ENCODE measurements at regions not wholly inside any gene's neighbourhood (a gene's known extent, or its start where the extent isn't known, plus 50 kb on each side); places are given as distances from the start of the nearest gene placed in this dataset.

DNA sequence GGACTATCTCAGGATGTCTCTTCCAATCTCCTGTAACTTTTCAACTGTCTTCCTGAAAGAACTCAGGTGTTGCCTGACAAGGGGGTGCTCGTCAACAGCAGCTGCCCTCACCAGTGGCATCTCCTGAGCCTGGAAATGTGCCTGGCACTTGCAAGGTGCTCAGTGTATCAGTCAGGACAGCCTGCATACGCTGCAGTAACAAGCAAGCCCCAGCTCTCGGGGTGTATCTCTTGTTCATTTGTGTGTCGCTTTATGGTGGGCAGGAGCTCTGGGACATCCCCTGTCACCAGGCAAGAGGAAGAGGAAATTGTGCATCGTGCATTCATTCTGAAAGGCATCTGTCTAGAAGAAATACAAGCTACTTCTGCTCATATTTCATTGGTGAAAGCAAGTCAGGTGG, 263.1 kb downstream of the DCDC2C start:
- TF ChIP-seq POLR2AphosphoS5 (IDR thresholded peaks at IDR 0.05; ENCODE audit: low read depth, low read length) (no peak), SIN3A (IDR thresholded peaks at IDR 0.05; ENCODE audit: borderline replicate concordance, insufficient read depth, low read length) (no peak)
